ENCODE measurements at regions not wholly inside any gene's neighbourhood (a gene's known extent, or its start where the extent isn't known, plus 50 kb on each side); places are given as distances from the start of the nearest gene placed in this dataset.
"Not testable (repeated sequence)": the region's sequence is repeated elsewhere in the genome, so short reads cannot be mapped to it uniquely, and the experiment has no call there.

DNA sequence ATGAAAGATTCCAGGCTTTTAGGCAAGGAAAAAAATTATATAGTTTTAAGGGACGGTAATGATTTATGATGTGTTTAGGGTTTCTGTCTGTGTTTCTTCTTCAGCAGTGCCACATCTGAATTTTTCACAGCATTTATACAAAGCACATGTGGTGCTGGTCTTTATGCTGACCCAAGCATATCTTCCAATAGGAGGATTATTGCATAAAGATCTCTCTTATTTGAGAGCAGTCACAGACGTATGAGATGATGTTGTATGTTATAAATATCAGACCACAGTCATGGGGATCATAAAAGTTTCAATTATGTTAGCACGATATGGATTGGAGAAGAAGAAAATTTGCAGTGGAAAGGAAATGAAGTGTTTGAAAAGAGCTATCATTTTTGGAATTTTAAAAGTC is 150.9 kb downstream of the RASEF start:
- DNase-seq (ENCODE audit: low read depth) = no peak

DNA sequence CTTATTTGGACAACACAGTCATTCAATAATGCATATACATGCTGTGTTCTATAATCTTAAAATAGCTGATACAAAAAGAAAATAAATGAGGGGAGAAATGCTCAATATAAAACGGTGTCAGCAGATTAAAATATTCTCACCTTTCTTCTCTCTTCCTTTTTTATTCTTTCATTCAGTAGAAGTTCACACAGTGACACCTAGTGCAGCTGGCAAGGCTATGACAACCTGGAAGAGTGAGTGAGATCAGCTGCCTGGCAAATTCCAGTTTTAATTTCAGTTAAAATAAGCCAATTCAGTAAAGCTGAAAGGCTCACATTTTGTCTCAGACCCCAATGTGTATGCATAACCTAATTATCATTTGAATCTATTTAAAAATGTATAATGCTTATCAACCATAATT is 150.3 kb downstream of the RASEF start:
- no peak for DNase-seq (ENCODE audit: low read depth)

DNA sequence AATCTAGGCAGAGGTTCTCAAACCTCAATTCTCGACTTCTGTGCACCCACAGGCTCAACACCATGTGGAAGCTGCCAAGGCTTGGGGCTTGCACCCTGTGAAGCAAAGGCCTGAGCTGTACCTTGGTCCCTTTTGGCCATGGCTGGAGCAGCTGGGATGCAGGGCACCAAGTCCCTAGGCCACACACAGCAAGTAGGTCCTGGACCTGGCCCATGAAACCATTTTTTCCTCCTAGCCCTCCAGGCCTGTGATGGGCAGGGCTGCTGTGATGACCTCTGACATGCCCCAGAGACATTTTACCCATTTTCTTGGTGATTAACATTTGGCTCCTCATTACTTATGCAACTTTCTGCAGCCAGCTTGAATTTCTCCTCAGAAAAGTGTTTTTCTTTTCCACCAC is 146.7 kb downstream of the RASEF start:
- DNase-seq (ENCODE audit: low read depth) = not testable (repeated sequence)

DNA sequence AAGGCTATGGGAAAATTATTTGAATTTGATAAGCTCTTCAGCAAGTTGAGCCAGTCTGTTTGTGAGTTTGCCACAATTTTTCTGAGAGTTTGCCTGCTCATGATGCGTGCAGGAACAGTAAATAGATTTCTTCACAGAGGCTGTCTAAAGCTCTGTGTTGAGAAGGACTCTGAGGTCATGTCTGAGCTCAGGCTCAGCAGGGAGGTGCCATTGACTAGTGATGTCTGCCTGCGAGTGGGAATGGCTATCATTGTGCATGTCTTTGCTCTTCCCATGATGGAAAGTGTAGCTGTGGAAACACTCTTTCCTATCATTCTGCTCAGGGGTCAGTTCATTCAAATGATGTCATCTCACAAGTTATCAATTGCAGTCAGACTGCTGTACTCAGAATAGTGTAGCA is 142.8 kb downstream of the RASEF start:
- no peak for DNase-seq (ENCODE audit: low read depth)

DNA sequence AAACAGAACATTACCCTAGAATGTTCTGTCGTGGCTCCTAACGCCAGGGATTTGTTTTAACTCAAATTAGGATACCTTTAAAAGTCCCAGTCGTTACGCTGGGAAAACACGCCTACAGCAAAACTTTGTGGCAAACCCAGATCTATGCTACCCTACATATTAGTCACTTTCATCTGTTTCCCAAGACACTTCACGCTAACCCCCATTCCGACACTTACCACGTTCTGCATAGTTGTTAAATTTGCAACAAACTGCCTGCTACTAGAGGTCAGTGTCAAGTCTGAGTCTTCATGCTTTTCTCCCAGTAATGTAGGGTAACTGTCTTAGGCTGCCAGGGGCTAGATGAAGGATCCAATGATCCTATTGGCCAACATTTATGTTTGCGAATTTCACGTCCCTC is 140.3 kb downstream of the RASEF start:
- DNase-seq (ENCODE audit: low read depth) = no peak

DNA sequence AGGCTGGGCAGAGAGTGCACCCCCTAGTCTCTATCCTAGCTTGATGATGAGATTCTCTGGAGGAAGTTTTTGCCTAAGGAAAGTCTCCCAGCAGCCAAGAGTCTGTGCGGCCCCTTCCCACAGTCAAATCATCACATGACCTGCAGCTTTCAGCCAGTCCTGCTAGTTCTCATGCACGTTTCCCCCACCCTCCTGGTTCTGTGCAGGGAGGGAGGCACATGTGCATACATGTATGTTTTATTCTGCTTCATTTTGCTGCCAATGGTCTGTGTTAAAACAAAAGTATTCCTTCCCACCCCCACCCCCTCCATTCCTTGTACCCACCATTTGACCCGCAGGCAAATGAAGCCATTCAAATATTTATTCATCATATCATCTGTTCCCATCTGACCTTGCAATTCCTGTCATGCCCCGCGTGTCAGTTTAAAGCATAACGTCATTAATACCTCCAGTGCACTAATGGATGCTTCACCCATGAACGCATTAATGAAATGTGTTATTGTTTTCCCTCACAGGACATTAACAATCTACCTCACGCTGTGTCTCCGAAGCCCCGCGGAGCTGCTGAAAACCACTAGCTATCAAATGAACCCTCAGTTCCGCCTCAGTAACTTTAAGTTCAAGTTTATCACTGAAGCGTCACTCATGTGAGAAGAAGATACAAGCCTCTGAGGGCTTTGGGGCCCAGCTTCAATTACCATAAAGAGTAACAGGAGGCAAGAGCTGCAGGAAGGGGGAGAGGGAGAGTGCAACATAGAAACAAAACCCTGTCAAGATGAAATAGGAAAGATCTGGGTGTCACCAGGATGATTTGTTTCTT is 139.6 kb downstream of the RASEF start:
- no peak for DNase-seq (ENCODE audit: low read depth)

DNA sequence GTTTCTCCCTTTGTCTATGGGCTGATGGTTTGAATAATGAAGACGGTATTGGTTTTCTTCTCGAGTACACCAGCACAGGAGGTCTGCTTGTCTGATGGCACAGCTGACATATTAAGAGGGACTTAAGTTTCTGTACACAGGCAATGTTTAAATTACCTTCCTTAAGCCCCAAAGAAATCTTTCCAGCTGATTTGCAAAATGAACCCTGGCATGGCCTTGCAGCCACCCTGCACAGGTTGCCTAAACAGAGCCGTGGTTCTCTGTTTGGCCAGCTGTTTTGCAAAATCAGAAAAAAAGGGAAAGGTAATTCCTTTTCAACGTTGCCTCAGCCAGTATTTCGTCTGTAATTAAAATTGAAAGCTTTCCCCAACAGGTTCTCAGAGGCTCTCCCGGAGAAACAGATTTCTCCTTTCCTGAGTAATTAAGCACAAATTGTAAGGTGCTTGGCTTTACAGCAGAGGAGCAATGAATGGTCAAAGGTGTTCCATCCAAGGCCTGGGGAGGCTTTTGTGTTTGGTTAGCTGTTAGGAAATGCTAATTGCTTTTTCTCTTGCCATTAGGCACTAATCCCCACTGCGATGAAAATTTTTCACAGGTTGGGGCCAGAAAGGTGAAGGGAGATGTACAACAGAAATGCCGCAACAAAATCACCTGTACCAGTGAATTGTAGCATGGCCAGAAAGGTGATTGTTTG is 138.9 kb downstream of the RASEF start:
- DNase-seq (ENCODE audit: low read depth) = no peak

Measured in amniotic epithelial cell (primary cell).